GM18502 (cell line): ENCODE measurements at regions not wholly inside any gene's neighbourhood (a gene's known extent, or its start where the extent isn't known, plus 50 kb on each side); places are given as distances from the start of the nearest gene placed in this dataset.
"Not testable (repeated sequence)": the region's sequence is repeated elsewhere in the genome, so short reads cannot be mapped to it uniquely, and the experiment has no call there.

Experiments
- ATAC-seq: cut with Tn5 transposase; IDR thresholded peaks from one replicate; pipeline ENCODE4 v1.9.1; 2021; ENCODE audit warnings: mild to moderate bottlenecking; ENCODE audit not compliant: unreplicated experiment, poor library complexity

DNA sequence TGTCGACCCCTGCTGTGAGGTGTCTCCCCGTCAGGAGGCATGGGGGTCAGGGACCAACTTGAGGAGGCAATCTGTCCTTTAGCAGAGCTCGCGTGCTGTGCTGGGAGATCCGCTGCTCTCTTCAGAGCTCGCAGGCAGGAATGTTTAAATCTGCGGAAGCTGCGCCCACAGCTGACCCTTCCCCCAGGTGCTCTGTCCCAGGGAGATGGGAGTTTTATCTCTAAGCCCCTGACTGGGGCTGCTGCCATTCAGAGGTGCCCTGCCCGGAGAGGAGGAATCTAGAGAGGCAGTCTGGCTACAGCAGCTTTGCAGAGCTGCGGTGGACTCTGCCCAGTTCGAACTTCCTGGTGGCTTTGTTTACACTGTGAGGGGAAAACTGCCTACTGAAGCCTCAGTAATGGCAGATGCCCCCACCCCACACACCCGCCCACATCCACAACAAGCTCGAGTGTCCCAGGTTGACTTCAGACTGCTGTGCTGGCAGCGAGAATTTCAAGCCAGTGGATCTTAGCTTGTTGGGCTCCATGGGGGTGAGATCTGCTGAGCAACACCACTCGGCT is 133.1 kb downstream of the CENPC start:
- not testable (repeated sequence) for ATAC-seq

DNA sequence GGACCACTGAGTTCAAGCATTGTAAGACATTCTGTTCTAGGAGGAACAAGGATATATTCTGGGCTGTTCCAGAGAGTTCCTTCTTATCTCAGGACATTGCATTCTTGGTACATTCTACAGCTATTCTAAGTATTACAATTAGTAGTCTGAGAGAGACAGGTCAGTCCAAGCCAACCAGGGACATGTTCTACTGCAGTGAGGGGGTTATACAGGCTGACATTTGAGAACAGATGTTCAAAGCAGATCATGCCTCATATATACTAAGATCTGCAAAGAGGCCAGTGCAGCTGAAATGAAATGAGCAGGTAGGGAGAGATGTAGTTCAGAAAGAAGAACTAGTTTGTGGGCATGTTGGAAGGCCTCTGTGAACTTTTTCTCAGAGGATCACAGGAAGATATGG is 142.0 kb downstream of the CENPC start:
- no peak for ATAC-seq

DNA sequence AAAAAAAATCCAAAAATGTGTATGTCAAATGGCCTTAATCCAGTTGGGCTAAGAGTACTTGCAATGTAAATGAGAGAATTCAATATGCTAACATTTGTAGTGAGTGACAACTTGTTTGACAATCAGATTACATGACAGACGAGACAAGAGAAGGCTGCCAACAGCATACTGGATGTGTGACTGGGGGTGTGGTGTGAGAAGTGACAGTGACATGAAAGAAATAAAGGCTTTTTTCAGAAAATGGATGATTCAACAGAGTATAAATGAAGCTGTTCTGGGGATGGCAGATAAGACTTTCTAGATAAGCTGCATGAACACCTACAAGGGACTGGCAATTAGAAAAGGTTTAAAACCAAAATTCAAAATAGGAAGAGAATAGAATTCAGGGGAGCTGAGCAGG is 143.4 kb downstream of the CENPC start:
- ATAC-seq = no peak

DNA sequence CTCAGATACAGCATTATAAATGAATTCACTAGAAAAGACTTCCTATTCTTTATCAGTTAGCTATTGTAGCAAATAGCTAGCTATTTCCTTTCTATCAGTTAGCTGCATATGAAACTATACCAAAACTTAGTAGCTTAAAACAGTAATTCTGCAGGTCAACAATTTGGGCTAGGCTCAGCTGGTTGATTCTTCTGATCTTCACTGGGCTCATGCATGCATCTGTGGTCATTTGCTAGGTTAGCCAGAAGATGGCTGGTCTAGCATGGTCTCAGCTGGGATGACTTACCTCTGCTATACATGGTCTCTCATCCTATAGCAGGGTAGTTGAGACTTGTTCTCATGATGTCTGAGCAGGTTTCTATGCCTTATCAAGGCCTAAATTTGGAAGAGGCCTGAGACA is 147.4 kb downstream of the CENPC start:
- no peak for ATAC-seq

DNA sequence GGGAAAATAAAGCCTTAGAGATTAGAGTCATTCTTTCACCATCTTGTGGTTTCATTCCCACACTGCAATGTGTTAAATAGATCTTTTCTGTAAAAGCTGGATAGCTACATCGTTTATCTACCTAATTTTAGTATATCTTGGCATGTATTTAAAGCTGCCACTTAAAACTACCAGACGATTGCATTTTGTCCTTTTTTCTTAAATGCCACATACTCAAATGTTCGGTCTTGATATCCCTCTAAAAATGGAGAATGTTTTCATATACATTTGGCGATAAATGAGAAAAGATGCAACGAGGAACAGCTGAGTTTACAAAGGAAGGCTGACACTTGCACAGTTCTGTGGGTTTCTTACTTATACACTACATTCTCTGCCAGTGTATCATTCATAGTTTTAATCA is 148.3 kb downstream of the CENPC start:
- ATAC-seq = no peak

DNA sequence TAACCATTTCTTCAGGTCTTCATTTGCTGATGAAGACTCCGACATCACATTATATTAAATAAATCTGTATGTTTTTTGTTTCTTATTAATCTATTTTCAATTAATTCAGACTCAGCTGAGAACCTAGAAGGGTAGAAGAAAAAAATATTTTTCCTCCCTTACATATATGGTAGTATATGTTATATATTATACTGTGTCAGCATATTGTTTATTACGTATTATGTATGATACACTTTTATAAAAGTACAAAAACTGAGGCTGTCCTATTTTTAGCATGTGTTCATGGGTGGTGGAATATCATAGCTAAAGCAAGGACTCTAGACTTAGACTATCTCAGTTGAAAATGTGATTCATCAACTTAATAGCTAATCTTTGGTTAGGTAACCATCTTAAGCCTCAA is 149.3 kb downstream of the CENPC start:
- no peak for ATAC-seq

DNA sequence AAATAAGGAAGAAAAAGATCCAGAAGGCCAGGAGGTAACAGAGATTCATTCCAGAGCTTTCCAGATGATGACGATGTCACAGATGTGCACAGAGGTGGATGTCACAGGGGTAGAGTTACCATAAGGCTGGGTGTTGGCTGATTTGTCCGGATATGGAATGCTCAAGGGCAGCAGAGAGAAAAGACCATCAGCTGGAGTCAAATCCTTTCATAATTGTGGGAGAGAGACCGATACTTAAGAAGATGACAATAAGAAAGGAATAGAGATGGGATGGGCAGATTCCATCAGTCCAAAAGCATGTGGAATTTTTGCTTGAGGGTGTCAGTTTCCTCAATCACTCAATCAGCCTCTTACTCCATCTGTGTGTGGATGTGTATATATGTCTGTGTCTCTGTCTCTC is 150.4 kb downstream of the CENPC start:
- no peak for ATAC-seq

DNA sequence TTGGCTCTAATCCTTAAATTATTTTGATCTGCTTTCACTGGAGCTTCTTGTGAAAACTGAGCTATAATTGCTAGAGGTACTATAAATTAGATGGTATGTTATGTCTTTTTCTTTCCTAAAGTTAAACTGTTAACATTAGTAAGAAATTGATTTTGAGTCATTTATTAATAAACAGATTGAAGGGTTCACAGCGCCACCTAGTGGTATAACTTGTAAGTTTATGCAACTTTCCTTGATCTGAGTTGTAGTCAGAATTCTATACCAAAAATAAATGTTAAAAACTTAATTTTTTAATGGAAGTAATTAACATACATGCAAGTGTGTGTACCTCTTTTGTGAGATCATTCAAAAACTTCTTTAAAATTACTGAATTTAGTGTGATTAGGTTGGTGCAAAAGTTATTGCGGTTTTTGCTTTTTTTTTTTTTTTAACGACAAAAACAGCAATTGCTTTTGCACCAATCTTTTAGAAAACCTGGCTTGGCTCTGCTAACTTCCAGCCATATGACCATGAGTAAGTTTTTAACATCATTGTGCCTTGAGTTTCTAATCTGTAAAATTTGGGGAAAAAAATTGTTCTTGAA is 151.5 kb downstream of the CENPC start:
- ATAC-seq = no peak

DNA sequence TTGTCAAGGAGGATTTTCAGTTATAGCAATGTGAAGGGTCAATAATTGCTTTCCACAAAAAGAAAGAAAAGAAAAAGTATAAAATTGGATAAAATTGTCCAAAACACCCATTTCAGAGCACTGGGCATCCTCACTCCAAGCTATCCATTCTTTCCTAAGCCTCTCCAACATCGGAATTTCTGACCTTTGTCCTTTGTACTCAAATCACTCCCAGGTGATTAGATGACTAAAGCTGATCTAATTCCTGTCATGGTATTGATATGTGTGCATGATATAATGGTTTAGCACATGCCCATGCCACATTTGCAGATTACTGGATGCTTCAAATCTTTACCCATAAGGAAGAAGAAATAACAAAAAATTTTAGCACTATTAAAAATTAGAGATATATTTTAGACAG is 152.3 kb downstream of the CENPC start:
- ATAC-seq = no peak

DNA sequence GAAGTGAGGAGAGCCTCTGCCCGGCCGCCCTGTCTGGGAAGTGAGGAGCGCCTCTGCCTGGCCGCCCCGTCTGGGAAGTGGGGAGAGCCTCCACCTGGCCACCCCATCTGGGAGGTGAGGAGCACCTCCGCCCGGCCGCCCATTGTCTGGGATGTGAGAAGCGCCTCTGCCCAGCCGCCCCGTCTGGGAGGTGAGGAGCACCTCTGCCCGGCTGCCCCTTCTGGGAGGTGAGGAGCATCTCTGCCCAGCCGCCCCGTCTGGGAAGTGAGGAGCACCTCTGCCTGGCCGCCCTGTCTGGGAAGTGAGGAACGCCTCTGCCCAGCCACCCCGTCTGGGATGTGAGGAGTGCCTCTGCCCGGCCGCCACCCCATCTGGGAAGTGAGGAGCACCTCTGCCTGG is 163.9 kb downstream of the CENPC start:
- not testable (repeated sequence) for ATAC-seq

DNA sequence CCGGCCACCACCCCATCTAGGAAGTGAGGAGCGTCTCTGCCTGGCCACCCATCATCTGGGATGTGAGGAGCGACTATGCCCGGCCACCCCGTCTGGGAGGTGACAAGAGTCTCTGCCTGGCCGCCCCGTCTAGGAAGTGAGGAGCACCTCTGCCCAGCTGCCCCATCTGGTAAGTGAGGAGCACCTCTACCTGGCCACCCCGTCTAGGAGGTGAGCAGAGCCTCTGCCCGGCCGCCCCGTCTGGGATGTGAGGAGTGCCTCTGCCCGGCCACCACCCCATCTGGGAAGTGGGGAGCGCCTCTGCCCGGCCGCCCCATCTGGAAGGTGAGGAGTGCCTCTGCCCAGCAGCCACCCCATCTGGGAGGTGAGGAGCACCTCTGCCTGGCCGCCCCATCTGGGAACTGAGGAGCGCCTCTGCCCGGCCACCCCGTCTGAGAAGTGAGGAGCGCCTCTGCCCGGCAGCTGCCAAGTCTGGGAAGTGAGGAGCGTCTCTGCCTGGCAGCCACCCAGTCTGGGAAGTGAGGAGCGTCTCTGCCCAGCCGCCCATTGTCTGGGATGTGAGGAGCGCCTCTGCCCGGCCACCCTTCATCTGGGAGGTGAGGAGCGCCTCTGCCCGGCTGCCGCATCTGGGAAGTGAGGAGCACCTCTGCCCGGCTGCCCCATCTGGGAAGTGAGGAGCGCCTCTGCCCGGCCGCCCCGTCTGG is 164.4 kb downstream of the CENPC start:
- ATAC-seq = not testable (repeated sequence)

DNA sequence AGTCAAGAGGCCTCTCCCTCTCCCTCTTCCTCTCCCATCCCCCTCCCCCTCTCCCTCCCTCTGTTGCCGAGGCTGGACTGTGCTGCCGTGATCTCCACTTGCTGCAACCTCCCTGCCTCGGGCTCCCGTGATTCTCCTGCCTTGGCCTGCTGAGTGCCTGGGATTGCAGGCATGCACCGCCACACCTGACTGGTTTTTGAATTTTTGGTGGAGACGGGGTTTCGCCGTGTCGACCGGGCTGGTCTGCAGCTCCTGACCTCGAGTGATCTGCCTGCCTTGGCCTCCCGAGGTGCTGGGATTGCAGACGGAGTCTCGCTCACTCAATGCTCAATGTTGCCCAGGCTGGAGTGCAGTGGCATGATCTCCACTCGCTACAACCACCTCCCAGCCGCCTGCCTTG is 165.1 kb downstream of the CENPC start:
- no peak for ATAC-seq

DNA sequence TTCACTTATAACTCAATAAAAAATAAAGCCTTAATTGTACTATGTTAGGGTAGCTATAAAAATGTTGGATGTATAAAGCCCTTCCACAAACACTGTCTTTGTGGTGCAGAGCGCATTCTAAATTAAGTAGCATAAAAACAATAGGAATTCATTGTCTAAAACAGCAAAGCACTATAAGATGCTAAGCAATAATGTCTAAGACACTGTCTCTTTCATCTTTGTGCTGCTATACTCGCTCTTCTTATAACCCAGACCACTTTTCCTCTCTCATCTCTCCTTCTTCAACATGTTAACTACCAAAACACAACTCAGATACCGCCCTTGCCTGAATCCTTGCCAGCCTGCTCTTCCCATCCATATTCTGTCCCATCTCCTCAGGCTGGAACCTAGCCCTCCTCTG is 170.0 kb downstream of the CENPC start:
- no peak for ATAC-seq

DNA sequence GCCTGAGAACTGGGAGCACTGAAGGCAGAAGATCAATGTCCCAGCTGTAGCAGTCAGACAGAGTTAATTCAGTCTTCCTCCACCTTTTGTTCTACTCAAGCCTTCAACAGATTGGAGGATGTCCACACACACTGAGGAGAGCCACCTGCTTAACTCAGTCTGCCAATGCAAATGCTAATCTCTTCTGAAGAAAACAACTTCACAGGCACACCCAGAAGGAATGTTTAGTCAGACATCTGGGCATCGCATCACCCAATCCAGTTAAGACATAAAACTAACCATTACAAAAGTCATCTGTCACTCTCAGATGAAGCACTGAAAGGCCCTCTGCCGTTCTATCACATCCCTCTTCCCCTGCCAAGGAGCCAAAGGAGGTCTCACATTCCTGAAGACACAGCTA is 173.7 kb downstream of the CENPC start:
- ATAC-seq = no peak

DNA sequence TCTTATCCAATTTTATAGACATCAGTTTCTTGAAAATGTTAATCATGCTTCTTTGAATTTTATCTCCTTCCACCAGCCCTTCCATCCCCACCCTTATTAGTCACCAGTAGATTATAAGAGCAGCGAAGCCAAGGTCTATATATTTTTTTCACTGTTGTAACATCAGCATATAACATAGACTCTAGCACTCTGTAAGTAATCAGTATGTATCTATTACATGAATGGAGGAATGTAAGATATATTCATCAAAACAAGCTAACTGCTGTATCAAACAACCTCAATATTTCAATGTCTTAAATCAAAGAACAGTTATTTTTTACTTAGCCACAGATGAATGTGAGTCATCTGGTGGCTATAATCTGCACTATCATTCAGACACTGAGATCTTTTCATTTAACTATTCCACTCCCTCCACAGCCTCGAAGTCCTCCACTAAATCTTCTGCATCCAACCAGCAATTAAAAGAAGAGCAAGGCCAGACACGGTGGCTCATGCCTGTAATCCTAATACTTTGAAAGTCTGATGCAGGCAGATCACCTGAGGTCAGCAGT is 178.9 kb downstream of the CENPC start:
- ATAC-seq = no peak

DNA sequence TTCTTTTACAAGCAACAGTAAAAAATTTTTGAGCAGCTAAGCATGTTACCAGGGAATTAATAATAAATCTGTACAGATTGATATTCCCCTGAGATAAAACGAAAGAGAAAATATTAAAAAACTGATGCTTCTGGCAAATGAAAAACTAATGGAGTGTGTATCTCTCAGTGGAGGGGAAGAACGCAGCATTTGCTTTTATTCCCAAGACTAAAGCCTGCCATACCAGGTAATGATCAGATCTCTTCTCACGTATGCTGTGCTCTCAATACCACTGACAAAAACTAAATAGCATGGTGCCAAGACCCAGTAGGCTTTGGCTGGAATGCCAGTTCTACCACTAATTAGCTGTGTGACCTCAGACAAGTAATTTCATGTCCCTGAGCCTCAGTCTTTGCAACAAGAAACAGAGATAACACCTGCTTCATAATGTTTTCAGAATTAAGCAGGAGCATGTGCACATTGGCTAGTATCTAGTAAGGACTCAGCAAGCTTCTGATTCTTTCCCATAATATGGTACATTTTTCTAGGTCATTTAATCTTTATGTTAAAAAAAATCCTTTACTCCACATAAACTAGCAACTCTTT is 179.6 kb downstream of the CENPC start:
- ATAC-seq = no peak

DNA sequence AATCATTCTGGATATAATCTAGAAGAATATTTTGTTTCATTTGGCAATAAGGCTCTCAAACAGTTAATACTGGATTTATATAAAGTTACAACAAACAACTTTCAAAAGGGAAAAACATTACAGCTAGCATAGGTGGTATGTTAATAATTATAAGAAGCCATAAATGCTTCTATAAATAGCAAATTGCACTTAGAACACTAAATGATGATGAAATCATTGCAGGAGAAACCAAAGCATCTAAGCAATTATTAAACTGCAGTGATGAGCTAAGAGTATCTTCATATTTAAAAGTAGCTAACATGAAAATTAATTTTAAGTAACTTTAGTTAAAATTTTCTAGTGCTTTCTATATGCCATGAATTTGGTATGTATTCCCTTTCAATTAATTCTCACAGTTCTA is 189.5 kb downstream of the CENPC start:
- ATAC-seq = no peak

DNA sequence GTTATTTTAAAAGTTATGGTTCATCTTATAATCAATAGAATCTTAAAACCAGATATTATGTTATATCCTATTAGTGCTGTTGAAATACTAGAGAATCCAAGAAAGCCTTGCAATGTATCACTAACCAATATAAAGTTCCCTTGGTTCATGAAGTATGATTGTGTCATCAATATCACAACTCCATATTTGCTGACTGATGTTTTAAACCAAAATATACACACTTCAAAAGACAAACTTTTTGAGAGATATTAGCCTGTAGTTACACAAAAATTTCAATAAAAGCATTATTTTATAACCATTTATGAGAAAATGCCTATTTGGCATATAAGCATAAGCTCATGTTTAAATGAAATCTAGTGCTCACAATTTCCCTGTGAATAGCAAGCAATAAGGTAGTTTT is 198.6 kb downstream of the CENPC start:
- no peak for ATAC-seq

DNA sequence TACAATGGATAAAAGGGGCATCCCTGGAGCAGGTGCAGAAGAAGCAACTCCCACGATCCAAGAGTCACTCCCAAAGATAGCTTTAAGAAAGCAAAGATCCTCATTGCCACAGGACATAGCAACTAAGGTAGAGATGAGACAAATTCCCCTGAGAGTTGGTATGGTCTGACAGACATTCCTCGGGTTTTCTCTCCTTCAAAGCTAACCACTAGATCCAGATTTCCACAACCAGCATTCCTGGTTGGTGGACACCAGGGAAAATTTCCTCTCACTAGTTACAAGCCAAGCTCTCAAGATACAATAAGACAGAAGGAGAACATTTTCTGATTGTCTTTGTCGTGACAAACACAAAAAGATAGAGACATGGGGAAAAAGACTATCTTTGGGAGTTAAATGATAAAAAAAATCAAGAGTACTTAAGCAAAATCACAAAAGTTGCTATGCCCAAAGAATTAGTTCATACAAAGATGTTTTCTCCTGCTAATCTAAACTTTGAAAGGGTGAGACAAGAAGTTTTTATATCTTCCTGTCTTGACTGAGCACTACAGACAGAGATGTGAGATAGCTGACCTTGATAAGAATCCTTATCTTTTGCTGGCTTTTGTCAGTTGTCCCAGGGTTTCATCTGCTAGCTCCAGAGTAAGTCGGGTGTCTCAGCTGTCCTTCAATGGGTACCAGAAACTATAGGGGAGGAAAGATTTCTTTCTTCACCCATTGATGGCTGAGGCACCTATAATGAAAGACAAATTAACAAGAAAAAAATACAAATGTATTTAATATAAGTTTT is 200.5 kb downstream of the CENPC start:
- no peak for ATAC-seq

DNA sequence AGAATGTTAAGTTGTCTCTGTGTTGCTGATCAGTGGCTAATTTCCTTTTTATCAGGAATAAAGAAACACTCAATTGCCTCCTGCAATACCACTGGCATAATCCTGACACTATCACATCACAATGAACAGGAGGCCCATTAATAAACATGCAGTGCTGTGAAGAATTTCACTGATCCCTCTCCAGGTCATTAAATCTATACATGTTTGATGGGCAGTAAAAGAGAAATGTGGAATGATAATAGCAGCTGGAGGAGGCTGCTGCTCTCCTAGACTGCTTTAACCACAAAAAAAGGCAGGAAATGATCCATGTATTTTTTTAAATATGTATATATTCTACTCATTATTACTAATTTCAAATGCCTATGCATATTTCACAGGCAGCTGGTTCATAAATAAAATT is 202.1 kb downstream of the CENPC start:
- no peak for ATAC-seq

DNA sequence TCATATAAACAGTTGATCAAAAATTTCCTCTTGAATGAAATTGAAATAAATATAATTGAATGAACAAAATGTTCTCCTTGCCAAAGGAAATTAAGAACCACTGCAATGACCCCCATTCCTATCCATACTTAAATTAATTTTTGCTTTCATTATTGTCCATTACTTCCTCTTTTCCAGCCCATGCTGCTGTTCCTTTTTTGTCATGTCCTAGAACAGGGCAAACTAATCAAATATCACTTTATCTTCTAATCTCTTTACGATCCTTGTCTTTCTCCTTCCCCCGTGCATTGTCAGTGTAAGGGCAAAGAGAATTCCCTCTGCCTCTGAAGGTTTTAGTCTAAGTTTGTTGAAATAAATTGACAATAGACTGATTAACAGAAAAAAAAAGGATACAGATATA is 203.0 kb downstream of the CENPC start:
- no peak for ATAC-seq
